Breast epithelium (tissue), 3 donors: ENCODE measurements at regions not wholly inside any gene's neighbourhood (a gene's known extent, or its start where the extent isn't known, plus 50 kb on each side); places are given as distances from the start of the nearest gene placed in this dataset.

ENCODE experiments used
- POLR2A ChIP-seq: fragments of 450-650 bp; IDR thresholded peaks from one replicate; pipeline ENCODE4 v1.6.1; 2016; ENCODE audit warnings: antibody characterized with exemption, mild to moderate bottlenecking, moderate library complexity
- POLR2AphosphoS5 ChIP-seq, 3 donors: sonication (generic); formaldehyde crosslinking; IDR thresholded peaks; one replicate each; pipeline ENCODE4 v1.6.1; 2017; ENCODE audit warnings: antibody characterized with exemption in 3 of 3
- TF ChIP-seq, protein P1 (sequence below), 3 donors: fragments of 450-650 bp; IDR thresholded peaks; one replicate each; pipeline ENCODE4 v1.5.1; 2016 to 2017; ENCODE audit warnings: antibody characterized with exemption in 3 of 3, mild to moderate bottlenecking in 3 of 3, moderate library complexity in 3 of 3

GRCh38 chr7:26919906-26920493, 55.6 kb upstream of the SKAP2 start:
- TF ChIP-seq, protein P1, sequence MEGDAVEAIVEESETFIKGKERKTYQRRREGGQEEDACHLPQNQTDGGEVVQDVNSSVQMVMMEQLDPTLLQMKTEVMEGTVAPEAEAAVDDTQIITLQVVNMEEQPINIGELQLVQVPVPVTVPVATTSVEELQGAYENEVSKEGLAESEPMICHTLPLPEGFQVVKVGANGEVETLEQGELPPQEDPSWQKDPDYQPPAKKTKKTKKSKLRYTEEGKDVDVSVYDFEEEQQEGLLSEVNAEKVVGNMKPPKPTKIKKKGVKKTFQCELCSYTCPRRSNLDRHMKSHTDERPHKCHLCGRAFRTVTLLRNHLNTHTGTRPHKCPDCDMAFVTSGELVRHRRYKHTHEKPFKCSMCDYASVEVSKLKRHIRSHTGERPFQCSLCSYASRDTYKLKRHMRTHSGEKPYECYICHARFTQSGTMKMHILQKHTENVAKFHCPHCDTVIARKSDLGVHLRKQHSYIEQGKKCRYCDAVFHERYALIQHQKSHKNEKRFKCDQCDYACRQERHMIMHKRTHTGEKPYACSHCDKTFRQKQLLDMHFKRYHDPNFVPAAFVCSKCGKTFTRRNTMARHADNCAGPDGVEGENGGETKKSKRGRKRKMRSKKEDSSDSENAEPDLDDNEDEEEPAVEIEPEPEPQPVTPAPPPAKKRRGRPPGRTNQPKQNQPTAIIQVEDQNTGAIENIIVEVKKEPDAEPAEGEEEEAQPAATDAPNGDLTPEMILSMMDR (IDR thresholded peaks at IDR 0.05): no peak
- TF ChIP-seq POLR2A: no peak
- TF ChIP-seq POLR2AphosphoS5 (IDR thresholded peaks at IDR 0.05): no peak
